Stimulated activated CD8-positive, alpha-beta memory T cell treated with anti-CD3 and anti-CD28 coated beads, Interleukin-4, amount 100 ng/mL, for 1 hour (primary cell): ENCODE measurements at regions not wholly inside any gene's neighbourhood (a gene's known extent, or its start where the extent isn't known, plus 50 kb on each side); places are given as distances from the start of the nearest gene placed in this dataset.

Source experiments
- DNase-seq, 2 donors: peaks; one replicate each; pipeline ENCODE4 v3.0.0-alpha.2; 2020; ENCODE audit warnings: low read depth in 2 of 2, low spot score in 1 of 2

- no peak for DNase-seq
Observed at GRCh38 chr2:176468457-176469113, 199.3 kb downstream of the MTX2 start.

- DNase-seq: no peak
Observed at GRCh38 chr2:176470713-176471112, 201.5 kb downstream of the MTX2 start.

GRCh38 chr2:176471949-176472348, 202.7 kb downstream of the MTX2 start:
- DNase-seq: no peak

GRCh38 chr2:176473177-176473576, 203.9 kb downstream of the MTX2 start:
- DNase-seq: no peak

GRCh38 chr2:176473851-176474250, 204.6 kb downstream of the MTX2 start:
- DNase-seq: no peak

GRCh38 chr2:176477336-176477735, 208.1 kb downstream of the MTX2 start:
- no peak for DNase-seq

GRCh38 chr2:176479961-176480360, 210.7 kb downstream of the MTX2 start:
- DNase-seq: no peak

GRCh38 chr2:176482107-176482506, 212.9 kb downstream of the MTX2 start:
- DNase-seq: no peak

GRCh38 chr2:176483476-176483875, 214.2 kb downstream of the MTX2 start:
- DNase-seq: no peak

- no peak for DNase-seq
Observed at GRCh38 chr2:176483901-176484568, 214.8 kb downstream of the MTX2 start.

GRCh38 chr2:176484838-176485237, 215.6 kb downstream of the MTX2 start:
- DNase-seq: no peak

GRCh38 chr2:176488431-176488830, 219.2 kb downstream of the MTX2 start:
- no peak for DNase-seq

- DNase-seq: no peak
Observed at GRCh38 chr2:176490061-176490861, 221.0 kb downstream of the MTX2 start.

GRCh38 chr2:176491172-176491904, 222.1 kb downstream of the MTX2 start:
- DNase-seq: no peak

- no peak for DNase-seq
Observed at GRCh38 chr2:176492583-176492982, 223.3 kb downstream of the MTX2 start.

- no peak for DNase-seq
Observed at GRCh38 chr2:176493226-176493825, 224.1 kb downstream of the MTX2 start.

GRCh38 chr2:176493909-176494308, 224.7 kb downstream of the MTX2 start:
- DNase-seq: no peak

GRCh38 chr2:176494949-176495353, 225.7 kb downstream of the MTX2 start:
- DNase-seq: no peak

- DNase-seq: no peak
Observed at GRCh38 chr2:176495826-176496225, 226.6 kb downstream of the MTX2 start.

GRCh38 chr2:176496761-176497160, 227.5 kb downstream of the MTX2 start:
- no peak for DNase-seq

- DNase-seq: no peak
Observed at GRCh38 chr2:176500901-176501300, 231.7 kb downstream of the MTX2 start.
